HL-60/S4 treated with phorbol 12-myristate 13-acetate at 8.2 ng/mL for 4 days and 3 days (cell line): ENCODE measurements at regions not wholly inside any gene's neighbourhood (a gene's known extent, or its start where the extent isn't known, plus 50 kb on each side); places are given as distances from the start of the nearest gene placed in this dataset.

Experiments used
- in situ Hi-C: fragments of 300-500 bp; cut with MboI; formaldehyde crosslinking; loops from 2 replicates; pipeline ENCODE4 v1.15.0; 2022; ENCODE audit warnings: low sequenced_read_pairs

- in situ Hi-C loops: no loop called here
Observed at GRCh38 chr6:164188861-164189260, 774.3 kb downstream of the QKI start.

GRCh38 chr6:164185471-164185871 lies 771.0 kb downstream of the QKI start:
- in situ Hi-C loops: no loop called here

GRCh38 chr6:164184410-164184809 lies 769.9 kb downstream of the QKI start:
- in situ Hi-C loops: no loop called here

GRCh38 chr6:164183556-164184123 lies 769.1 kb downstream of the QKI start:
- in situ Hi-C loops: no loop called here

- in situ Hi-C loops: no loop called here
Observed at GRCh38 chr6:164178679-164179332, 764.3 kb downstream of the QKI start.

- in situ Hi-C loops: no loop called here
Observed at GRCh38 chr6:164169355-164169754, 754.8 kb downstream of the QKI start.

- in situ Hi-C loops: no loop called here
Observed at GRCh38 chr6:164168595-164168994, 754.1 kb downstream of the QKI start.

- in situ Hi-C loops: no loop called here
Observed at GRCh38 chr6:164167873-164168405, 753.4 kb downstream of the QKI start.

GRCh38 chr6:164166996-164167395 lies 752.5 kb downstream of the QKI start:
- in situ Hi-C loops: no loop called here

GRCh38 chr6:164166515-164166914 lies 752.0 kb downstream of the QKI start:
- in situ Hi-C loops: no loop called here

- in situ Hi-C loops: no loop called here
Observed at GRCh38 chr6:164164876-164165275, 750.4 kb downstream of the QKI start.

GRCh38 chr6:164163239-164163638 lies 748.7 kb downstream of the QKI start:
- in situ Hi-C loops: no loop called here

GRCh38 chr6:164159061-164159460 lies 744.5 kb downstream of the QKI start:
- in situ Hi-C loops: no loop called here

GRCh38 chr6:164154588-164154987 lies 740.1 kb downstream of the QKI start:
- in situ Hi-C loops: no loop called here

- in situ Hi-C loops: no loop called here
Observed at GRCh38 chr6:164152611-164153010, 738.1 kb downstream of the QKI start.

- in situ Hi-C loops: no loop called here
Observed at GRCh38 chr6:164151161-164152120, 736.9 kb downstream of the QKI start.

- in situ Hi-C loops: no loop called here
Observed at GRCh38 chr6:164150232-164150631, 735.7 kb downstream of the QKI start.

GRCh38 chr6:164148788-164149187 lies 734.3 kb downstream of the QKI start:
- in situ Hi-C loops: no loop called here

- in situ Hi-C loops: no loop called here
Observed at GRCh38 chr6:164144316-164144715, 729.8 kb downstream of the QKI start.

- in situ Hi-C loops: no loop called here
Observed at GRCh38 chr6:164142322-164142721, 727.8 kb downstream of the QKI start.

GRCh38 chr6:164135511-164136132 lies 721.1 kb downstream of the QKI start:
- in situ Hi-C loops: no loop called here
